ENCODE measurements at regions not wholly inside any gene's neighbourhood (a gene's known extent, or its start where the extent isn't known, plus 50 kb on each side); places are given as distances from the start of the nearest gene placed in this dataset.

- TF ChIP-seq CTCF (IDR thresholded peaks at IDR 0.05 in 2 of 3, conservative IDR thresholded peaks at IDR 0.05 in 1 of 3; ENCODE audit: borderline replicate concordance in 1 of 3, insufficient read depth in 1 of 3, low read depth in 2 of 3, low read length in 2 of 3), result no peak
- no peak for TF ChIP-seq POLR2A (IDR thresholded peaks at IDR 0.05; ENCODE audit: borderline replicate concordance, extremely low read depth, insufficient read depth, insufficient read length)
- no peak for TF ChIP-seq REST (IDR thresholded peaks at IDR 0.05; ENCODE audit: low read depth)
- no peak for TF ChIP-seq ATF3 (IDR thresholded peaks at IDR 0.05)
- no peak for TF ChIP-seq POLR2AphosphoS5 (IDR thresholded peaks at IDR 0.05; ENCODE audit: low read depth, low read length)
- no peak for TF ChIP-seq TCF7L2 (IDR thresholded peaks at IDR 0.05; ENCODE audit: borderline replicate concordance, extremely low read depth, insufficient read depth, insufficient read length)
- no peak for TF ChIP-seq EZH2 (IDR thresholded peaks at IDR 0.05)
Observed at GRCh38 chr14:22285991-22286390, 303.0 kb downstream of the DAD1 start.
